SK-N-SH (cell line): ENCODE measurements at regions not wholly inside any gene's neighbourhood (a gene's known extent, or its start where the extent isn't known, plus 50 kb on each side); places are given as distances from the start of the nearest gene placed in this dataset.

ENCODE experiments used
- CTCF ChIA-PET: fragments of 300-600, 350-600 bp; formaldehyde crosslinking; extraction: SDS; loops from one replicate; lab custom pipeline; 2021; lab: Yijun Ruan, JAX
- POLR2A ChIA-PET: fragments of 350-600 bp; sonication (Branson Sonifier 250); formaldehyde crosslinking; extraction: SDS; loops from one replicate; lab custom pipeline; 2020; ENCODE audit warnings: antibody characterized with exemption, inconsistent platforms; lab: Yijun Ruan, JAX
- DNase-seq: peaks from one replicate; pipeline ENCODE4 v3.0.0; 2012
- H2AFZ ChIP-seq: fragments of 200-600 bp; sonication (generic); 2 replicates; pipeline ENCODE4 v1.8.1; 2016; ENCODE audit warnings: antibody characterized with exemption, mild to moderate bottlenecking, low read depth
- H3F3A ChIP-seq: fragments of 200-600 bp; sonication (generic); replicated peaks from 2 replicates; pipeline ENCODE3; 2016; ENCODE audit warnings: antibody characterized with exemption, mild to moderate bottlenecking; ENCODE audit not compliant: insufficient read depth
- H3K27ac ChIP-seq, 2 experiments: fragments of 200-500 bp in 1 of 2; fragments of 200-600 bp in 1 of 2; sonication (Bioruptor generic) in 1 of 2; sonication (generic), shearing (Covaris generic) in 1 of 2; 2 replicates each; pipeline versions ENCODE4 v1.5.1 to v1.6.1; 2014 to 2016; ENCODE audit warnings: low read depth in 2 of 2, inconsistent platforms in 1 of 2, low read length in 1 of 2, mild to moderate bottlenecking in 1 of 2, mixed read lengths in 1 of 2
- H3K27me3 ChIP-seq: fragments of 200-600 bp; sonication (generic), shearing (Covaris generic); 2 replicates; pipeline ENCODE4 v1.6.1; 2016; ENCODE audit warnings: mixed run types; ENCODE audit not compliant: insufficient read depth
- H3K36me3 ChIP-seq, 2 experiments: fragments of 200-500 bp in 1 of 2; fragments of 200-600 bp in 1 of 2; sonication (Bioruptor generic) in 1 of 2; sonication (generic) in 1 of 2; replicated peaks in 1 of 2; 2 replicates each; pipeline versions ENCODE3 to v1.5.1; 2014 to 2016; ENCODE audit warnings: low read length in 1 of 2, mild to moderate bottlenecking in 1 of 2; ENCODE audit not compliant: insufficient read depth in 2 of 2, control insufficient read depth in 1 of 2
- H3K4me1 ChIP-seq, 2 experiments: fragments of 200-500 bp in 1 of 2; fragments of 200-600 bp in 1 of 2; sonication (Bioruptor generic) in 1 of 2; sonication (generic), shearing (Covaris generic) in 1 of 2; 2 replicates each; pipeline versions ENCODE4 v1.5.1 to v1.6.1; 2014 to 2016; ENCODE audit warnings: low read depth in 1 of 2, low read length in 1 of 2, mixed run types in 1 of 2; ENCODE audit not compliant: insufficient read depth in 2 of 2, control insufficient read depth in 1 of 2
- H3K4me2 ChIP-seq: fragments of 200-600 bp; sonication (generic), shearing (Covaris generic); 2 replicates; pipeline ENCODE4 v1.6.1; 2017; ENCODE audit warnings: mixed run types
- H3K4me3 ChIP-seq, 2 experiments: fragments of 200-500 bp in 1 of 2; fragments of 200-600 bp in 1 of 2; sonication (Bioruptor generic) in 1 of 2; sonication (generic), shearing (Covaris generic) in 1 of 2; 2 replicates each; pipeline versions ENCODE4 v1.5.1 to v1.8.1; 2014 to 2016; ENCODE audit warnings: low read depth in 2 of 2, inconsistent platforms in 1 of 2, low read length in 1 of 2, mild to moderate bottlenecking in 1 of 2, mixed read lengths in 1 of 2, moderate library complexity in 1 of 2
- H3K79me2 ChIP-seq: fragments of 200-600 bp; sonication (generic); 2 replicates; pipeline ENCODE4 v1.8.1; 2017; ENCODE audit warnings: mild to moderate bottlenecking; ENCODE audit not compliant: insufficient read depth
- H3K9ac ChIP-seq: fragments of 200-600 bp; sonication (generic); 2 replicates; pipeline ENCODE4 v1.6.1; 2017; ENCODE audit warnings: mixed run types
- H3K9me2 ChIP-seq: fragments of 200-600 bp; sonication (generic); 2 replicates; pipeline ENCODE4 v1.6.1; 2017; ENCODE audit warnings: mixed run types
- H3K9me3 ChIP-seq: fragments of 200-600 bp; sonication (generic); 2 replicates; pipeline ENCODE4 v1.6.1; 2017; ENCODE audit warnings: mixed run types, mild to moderate bottlenecking, moderate library complexity
- H4K20me1 ChIP-seq: fragments of 200-600 bp; sonication (generic); 2 replicates; pipeline ENCODE4 v1.6.1; 2017; ENCODE audit warnings: mild to moderate bottlenecking, mixed run types; ENCODE audit not compliant: insufficient read depth
- CTCF ChIP-seq: fragments of 200-600 bp; sonication (generic); IDR thresholded peaks from 2 replicates; pipeline ENCODE4 v1.6.1; 2017; ENCODE audit warnings: antibody characterized with exemption, mild to moderate bottlenecking, moderate library complexity
- ELF1 ChIP-seq: IDR thresholded peaks from 2 replicates; pipeline ENCODE4 v1.4.0; 2012
- FOSL2 ChIP-seq: IDR thresholded peaks from 2 replicates; pipeline ENCODE4 v1.4.0; 2012; ENCODE audit warnings: low read depth, mild to moderate bottlenecking, moderate library complexity, borderline replicate concordance
- GABPA ChIP-seq: IDR thresholded peaks from 2 replicates; pipeline ENCODE4 v1.4.0; 2012; ENCODE audit warnings: low read depth, mild to moderate bottlenecking
- GATA2 ChIP-seq: sonication (generic); formaldehyde crosslinking; IDR thresholded peaks from 2 replicates; pipeline ENCODE4 v1.5.0; 2020; ENCODE audit warnings: mild to moderate bottlenecking, missing genetic modification reagents
- IRF3 ChIP-seq: fragments of 150-350 bp; IDR thresholded peaks from 2 replicates; pipeline ENCODE4 v1.6.1; 2016; ENCODE audit warnings: mild to moderate bottlenecking, low read depth, low read length
- MAX ChIP-seq: IDR thresholded peaks from 2 replicates; pipeline ENCODE4 v1.4.0; 2012; ENCODE audit warnings: low read depth
- MEF2A ChIP-seq: IDR thresholded peaks from 2 replicates; pipeline ENCODE4 v1.4.0; 2012; ENCODE audit warnings: low read depth, borderline replicate concordance
- MXI1 ChIP-seq: IDR thresholded peaks from 2 replicates; pipeline ENCODE4 v1.6.1; 2012; ENCODE audit warnings: mild to moderate bottlenecking, low read depth, low read length, improper control_type of control experiment
- NFIC ChIP-seq: IDR thresholded peaks from 2 replicates; pipeline ENCODE4 v1.4.0; 2012; ENCODE audit warnings: borderline replicate concordance
- RCOR1 ChIP-seq: fragments of 150-350 bp; IDR thresholded peaks from 2 replicates; pipeline ENCODE4 v1.6.1; 2017; ENCODE audit warnings: antibody characterized with exemption, low read length
- RXRA ChIP-seq: IDR thresholded peaks from 2 replicates; pipeline ENCODE4 v1.4.0; 2012; ENCODE audit warnings: low read depth, mild to moderate bottlenecking, borderline replicate concordance
- SIN3A ChIP-seq: IDR thresholded peaks from 2 replicates; pipeline ENCODE4 v1.6.1; 2012; ENCODE audit warnings: low read depth, mild to moderate bottlenecking, low read length, moderate library complexity, borderline replicate concordance
- SMC3 ChIP-seq: IDR thresholded peaks from 2 replicates; pipeline ENCODE4 v1.6.1; 2012; ENCODE audit warnings: low read depth, low read length, improper control_type of control experiment
- TEAD4 ChIP-seq: IDR thresholded peaks from 2 replicates; pipeline ENCODE4 v1.4.0; 2012; ENCODE audit warnings: mild to moderate bottlenecking, borderline replicate concordance; ENCODE audit not compliant: insufficient read depth
- USF1 ChIP-seq: IDR thresholded peaks from 2 replicates; pipeline ENCODE4 v1.4.0; 2012; ENCODE audit warnings: low read depth, borderline replicate concordance
- USF2 ChIP-seq: fragments of 150-350 bp; IDR thresholded peaks from 2 replicates; pipeline ENCODE4 v1.6.1; 2017; ENCODE audit warnings: antibody characterized with exemption, low read length, low read depth, borderline replicate concordance
- YY1 ChIP-seq: IDR thresholded peaks from 2 replicates; pipeline ENCODE4 v1.4.0; 2012; ENCODE audit warnings: low read depth, mild to moderate bottlenecking
- ZBTB33 ChIP-seq: IDR thresholded peaks from 2 replicates; pipeline ENCODE4 v1.4.0; 2012; ENCODE audit warnings: low read depth, borderline replicate concordance
- WGBS: methylation state at CpG from one replicate; pipeline ENCODE4 v1.1.6; 2017; ENCODE audit warnings: low lambda C conversion rate; 5-methylcytosine and 5-hydroxymethylcytosine counted together

- no peak for TF ChIP-seq USF2
- no peak for TF ChIP-seq FOSL2
- TF ChIP-seq MAX, result no peak
- no peak for TF ChIP-seq TEAD4
- TF ChIP-seq RCOR1, result no peak
- no peak for TF ChIP-seq GABPA
- no peak for TF ChIP-seq ELF1
- TF ChIP-seq SIN3A, result no peak
- TF ChIP-seq MXI1, result no peak
- TF ChIP-seq ZBTB33, result no peak
- no peak for TF ChIP-seq GATA2 (CRISPR knock-in tag)
- TF ChIP-seq MEF2A, result no peak
These were observed 105.6 kb upstream of the PTPRT start (continued) for GRCh38 chr20:43295263-43295662.

- Histone ChIP-seq H3K4me1 (no peaks in the 10 kb centered on the region), H3K4me3 (no peak overlapping the region), H3K4me2 (no peak overlapping the region), H4K20me1 (no peaks in the 10 kb centered on the region), H3K79me2 (no peaks in the 10 kb centered on the region), H3K9me3 (no peaks in the 10 kb centered on the region), H3F3A (no peaks in the 10 kb centered on the region), H3K27ac (no peak overlapping the region), H2AFZ (no peak overlapping the region), H3K36me3 (no peaks in the 10 kb centered on the region), H3K27me3 (no peaks in the 10 kb centered on the region), H3K9me2 (no peaks in the 10 kb centered on the region), H3K9ac (no peak overlapping the region)
- WGBS, result 18% methylated on average over 4 of the region's 4 CpGs
- POLR2A ChIA-PET, result no interaction called here
- CTCF ChIA-PET, result no interaction called here
- no peak for DNase-seq
- no peak for TF ChIP-seq YY1
- no peak for TF ChIP-seq GATA2 (CRISPR knock-in tag)
- no peak for TF ChIP-seq NFIC
- no peak for TF ChIP-seq SMC3
- TF ChIP-seq SIN3A, result no peak
- no peak for TF ChIP-seq CTCF
- TF ChIP-seq IRF3, result no peak
- TF ChIP-seq GABPA, result no peak
- TF ChIP-seq ZBTB33, result no peak
- TF ChIP-seq RXRA, result no peak
- no peak for TF ChIP-seq MAX
- TF ChIP-seq USF1, result no peak
These were observed 104.3 kb upstream of the PTPRT start for GRCh38 chr20:43294031-43294430.
